K562 (cell line): ENCODE measurements at regions not wholly inside any gene's neighbourhood (a gene's known extent, or its start where the extent isn't known, plus 50 kb on each side); places are given as distances from the start of the nearest gene placed in this dataset.

Source experiments
- ATAC-seq: fragments of 200-7000 bp; cut with Tn5 transposase; 3 replicates; pipeline ENCODE4 v1.9.1; 2020; ENCODE audit warnings: moderate library complexity
- BruUV-seq: library from RNA; stranded (reverse); fragments of 400-500 nt; replicated peaks from 2 replicates; lab custom pipeline; 2021; lab: Mats Ljungman, UMichigan
- CTCF ChIA-PET: fragments of 300-600 bp; formaldehyde crosslinking; extraction: SDS; loops from one replicate; lab custom pipeline; 2021; ENCODE audit warnings: low intra/inter-chr PET ratio; lab: Yijun Ruan, JAX
- POLR2A ChIA-PET: fragments of 300-600, 350-650 bp; sonication (Branson Sonifier 250); formaldehyde crosslinking; extraction: SDS; loops from one replicate; lab custom pipeline; 2021; ENCODE audit warnings: antibody characterized with exemption, inconsistent platforms; lab: Yijun Ruan, JAX
- DNase-seq, 4 experiments: peaks; one replicate each; pipeline versions ENCODE4 v3.0.0 to v3.0.0-alpha.2; 2011 to 2018; ENCODE audit warnings: low spot score in 3 of 4, mixed read lengths in 3 of 4; ENCODE audit errors: extremely low read depth in 1 of 4
- FAIRE-seq: peaks from 2 replicates; lab custom pipeline; 2011; peaks lifted over from hg19 to GRCh38; lab: Jason Lieb, UNC
- H2AFZ ChIP-seq: 2 replicates; pipeline ENCODE4 v1.6.0; 2011; ENCODE audit warnings: low read depth, low read length, control low read depth, inconsistent platforms
- H3K27ac ChIP-seq: fragments of 200-600 bp; 3 replicates; pipeline ENCODE4 v1.8.0; 2011; ENCODE audit warnings: low read depth, mild to moderate bottlenecking, control low read depth, inconsistent platforms, low read length, moderate library complexity, mixed read lengths; ENCODE audit errors: extremely low read depth
- H3K27me3 ChIP-seq, 2 experiments: fragments of 300-600 bp in 1 of 2; 2 replicates in 1 of 2; 3 replicates in 1 of 2; pipeline versions ENCODE4 v1.6.0 to v1.8.0; 2011; ENCODE audit warnings: inconsistent platforms in 2 of 2, low read length in 2 of 2, mild to moderate bottlenecking in 1 of 2, mixed read lengths in 1 of 2, moderate library complexity in 1 of 2; ENCODE audit not compliant: control insufficient read depth in 2 of 2, insufficient read depth in 2 of 2
- H3K36me3 ChIP-seq: fragments of 300-600 bp; 3 replicates; pipeline ENCODE4 v1.8.0; 2011; ENCODE audit warnings: mild to moderate bottlenecking, low read length, inconsistent platforms; ENCODE audit not compliant: control insufficient read depth, insufficient read depth
- H3K4me1 ChIP-seq, 2 experiments: fragments of 200-600 bp in 1 of 2; replicated peaks in 1 of 2; 2 replicates in 1 of 2; 3 replicates in 1 of 2; pipeline versions ENCODE4 v1.5.1 to v1.8.0; 2011; ENCODE audit warnings: inconsistent platforms in 2 of 2, low read length in 2 of 2, mild to moderate bottlenecking in 1 of 2, mixed read lengths in 1 of 2, moderate library complexity in 1 of 2; ENCODE audit not compliant: control insufficient read depth in 2 of 2, insufficient read depth in 2 of 2
- H3K4me2 ChIP-seq: 2 replicates; pipeline ENCODE4 v1.6.1; 2011; ENCODE audit warnings: low read length, control low read depth, inconsistent platforms, mixed read lengths; ENCODE audit not compliant: insufficient read depth
- H3K4me3 ChIP-seq: fragments of 200-600 bp; sonication (generic), shearing (Covaris generic); 2 replicates; pipeline ENCODE4 v1.5.1; 2016; ENCODE audit warnings: control low read depth, inconsistent platforms
- H3K79me2 ChIP-seq: fragments of 200-600 bp; 3 replicates; pipeline ENCODE4 v1.8.0; 2011; ENCODE audit warnings: low read length, inconsistent platforms; ENCODE audit not compliant: control insufficient read depth, insufficient read depth
- H3K9ac ChIP-seq, 2 experiments: 2 replicates each; pipeline versions ENCODE4 v1.6.0 to v1.6.1; 2011; ENCODE audit warnings: low read depth in 2 of 2, low read length in 2 of 2, control low read depth in 1 of 2, inconsistent platforms in 1 of 2, mild to moderate bottlenecking in 1 of 2, mixed read lengths in 1 of 2; ENCODE audit not compliant: insufficient read depth in 1 of 2
- H3K9me1 ChIP-seq: one replicate; pipeline ENCODE4 v1.6.0; 2011; ENCODE audit warnings: inconsistent platforms, mild to moderate bottlenecking, low read length, moderate library complexity; ENCODE audit not compliant: control insufficient read depth, insufficient read depth
- H3K9me3 ChIP-seq: replicated peaks from 2 replicates; pipeline ENCODE4 v1.5.1; 2011; ENCODE audit warnings: low read depth, low read length, inconsistent platforms; ENCODE audit not compliant: control insufficient read depth, insufficient read depth
- H4K20me1 ChIP-seq: replicated peaks from 2 replicates; pipeline ENCODE4 v1.6.1; 2011; ENCODE audit warnings: low read length, inconsistent platforms, mixed read lengths; ENCODE audit not compliant: control insufficient read depth, insufficient read depth
- BRD9 ChIP-seq: fragments of 450-650 bp; IDR thresholded peaks from 2 replicates; pipeline ENCODE4 v1.6.1; 2018; ENCODE audit warnings: low read depth; ENCODE audit not compliant: partially characterized antibody
- FOSL1 ChIP-seq: fragments of 200-800 bp; sonication (Bioruptor generic); conservative IDR thresholded peaks from 2 replicates; pipeline ENCODE4 v1.6.1; 2016; ENCODE audit warnings: missing genetic modification characterization, missing compliant biosample characterization
- KLF1 ChIP-seq: fragments of 450-650 bp; IDR thresholded peaks from 2 replicates; pipeline ENCODE4 v1.6.1; 2016; ENCODE audit warnings: missing genetic modification characterization, missing compliant biosample characterization
- NFIC ChIP-seq: fragments of 450-650 bp; IDR thresholded peaks from 2 replicates; pipeline ENCODE4 v1.6.1; 2017; ENCODE audit warnings: mild to moderate bottlenecking, inconsistent platforms
- NR2C2 ChIP-seq, 2 experiments: fragments of 200-800 bp in 1 of 2; sonication (Bioruptor generic) in 1 of 2; sonication (generic) in 1 of 2; formaldehyde crosslinking in 1 of 2; IDR thresholded peaks; 2 replicates each; pipeline versions ENCODE4 v1.6.1 to v1.8.0; 2016 to 2022; ENCODE audit warnings: mild to moderate bottlenecking in 1 of 2, missing compliant biosample characterization in 1 of 2, missing genetic modification characterization in 1 of 2, missing genetic modification reagents in 1 of 2
- PCBP1 ChIP-seq: fragments of 200-400 bp; formaldehyde crosslinking; IDR thresholded peaks from 2 replicates; pipeline ENCODE4 v1.6.1; 2018; ENCODE audit warnings: mild to moderate bottlenecking, low read depth, low read length; ENCODE audit not compliant: poor library complexity, severe bottlenecking
- POLR3G ChIP-seq: IDR thresholded peaks from 2 replicates; pipeline ENCODE4 v1.6.1; 2011; ENCODE audit not compliant: insufficient read length, insufficient replicate concordance; ENCODE audit errors: extremely low read depth
- RBM14 ChIP-seq: fragments of 200-400 bp; formaldehyde crosslinking; IDR thresholded peaks from 2 replicates; pipeline ENCODE4 v1.6.1; 2018; ENCODE audit warnings: low read depth, mild to moderate bottlenecking, low read length, moderate library complexity, borderline replicate concordance; ENCODE audit not compliant: insufficient read depth
- SMAD3 ChIP-seq: fragments of 450-650 bp; formaldehyde crosslinking; conservative IDR thresholded peaks from 2 replicates; pipeline ENCODE4 v1.4.0; 2020; ENCODE audit warnings: mild to moderate bottlenecking
- SRF ChIP-seq, 2 experiments: fragments of 250-450, 450-650 bp in 1 of 2; sonication (Bioruptor Pico) in 1 of 2; sonication (generic) in 1 of 2; formaldehyde crosslinking; IDR thresholded peaks; 2 replicates each; pipeline versions ENCODE4 v1.5.0 to v1.5.1; 2020 to 2022; ENCODE audit warnings: mild to moderate bottlenecking in 1 of 2, missing genetic modification reagents in 1 of 2
- TARDBP ChIP-seq: fragments of 450-650 bp; IDR thresholded peaks from 2 replicates; pipeline ENCODE4 v1.6.1; 2016
- XRCC5 ChIP-seq: fragments of 200-400 bp; formaldehyde crosslinking; IDR thresholded peaks from 2 replicates; pipeline ENCODE4 v1.6.1; 2017; ENCODE audit warnings: low read depth, mild to moderate bottlenecking, low read length
- ZNF121 ChIP-seq: sonication (generic); formaldehyde crosslinking; conservative IDR thresholded peaks from 2 replicates; pipeline ENCODE4 v1.8.0; 2022; ENCODE audit warnings: missing genetic modification reagents
- ZNF217 ChIP-seq: sonication (generic); formaldehyde crosslinking; IDR thresholded peaks from 2 replicates; pipeline ENCODE4 v1.8.0; 2022; ENCODE audit warnings: mild to moderate bottlenecking, missing genetic modification reagents
- ZNF263 ChIP-seq: sonication (generic); formaldehyde crosslinking; IDR thresholded peaks from 2 replicates; pipeline ENCODE4 v1.8.0; 2022; ENCODE audit warnings: mild to moderate bottlenecking, missing genetic modification reagents, borderline replicate concordance
- ZNF354B ChIP-seq: fragments of 250-450 bp; sonication (Bioruptor Pico); IDR thresholded peaks from 2 replicates; pipeline ENCODE4 v1.4.0; 2020
- WGBS: fragments of 100-300 bp; shearing (Covaris generic); methylation state at CpG from one replicate; pipeline ENCODE4 v1.1.6; 2016; ENCODE audit warnings: low coverage, mixed read lengths; ENCODE audit not compliant: insufficient coverage; ENCODE audit errors: missing lambda C conversion rate; 5-methylcytosine and 5-hydroxymethylcytosine counted together
- in situ Hi-C: fragments of 300-500 bp; cut with MboI; formaldehyde crosslinking; loops from 4 replicates; pipeline ENCODE4 v1.15.0; 2018; ENCODE audit warnings: inconsistent platforms, mixed read lengths
- intact Hi-C: fragments of 100-400 bp; cut with micrococcal nuclease; formaldehyde crosslinking; loops from 2 replicates; pipeline ENCODE4 v1.14.2; 2022
- TF ChIP-seq, protein P1 (sequence below): fragments of 250-450 bp; sonication (Bioruptor Pico); IDR thresholded peaks from 2 replicates; pipeline ENCODE4 v1.6.1; 2021; ENCODE audit warnings: mild to moderate bottlenecking
- TF ChIP-seq, protein P2 (sequence below): fragments of 250-450 bp; sonication (Bioruptor Pico); IDR thresholded peaks from 2 replicates; pipeline ENCODE4 v1.8.0; 2021; ENCODE audit warnings: moderate library complexity, mild to moderate bottlenecking, inconsistent platforms
- TF ChIP-seq, protein P3 (sequence below): fragments of 450-650 bp; IDR thresholded peaks from 2 replicates; pipeline ENCODE4 v1.6.1; 2014; ENCODE audit warnings: low read depth, mild to moderate bottlenecking, moderate library complexity, borderline replicate concordance

DNA sequence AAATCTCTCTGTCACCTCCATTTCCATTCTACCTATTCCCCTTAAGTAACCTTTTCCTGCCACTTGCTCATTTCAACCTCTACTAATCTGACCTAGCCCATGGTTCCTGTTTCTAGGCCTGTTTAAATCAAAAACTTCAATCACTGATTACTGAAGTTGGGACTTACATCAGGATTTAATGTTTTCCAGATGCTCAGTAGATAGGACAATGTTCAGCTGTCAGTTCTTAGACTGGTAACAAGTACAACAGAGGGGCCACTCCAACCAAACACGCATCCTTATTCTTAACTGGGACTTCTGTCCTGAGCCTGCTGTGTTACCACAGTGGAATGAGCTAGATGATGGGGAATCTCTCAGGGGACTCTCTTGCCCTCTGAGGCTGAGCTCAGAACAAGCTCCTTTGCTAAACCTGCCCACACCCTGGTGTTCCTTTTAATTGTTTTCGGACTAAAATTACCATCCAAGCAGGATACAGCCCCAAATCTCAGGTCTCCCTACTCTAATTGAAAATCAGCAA is 974.6 kb downstream of the TTLL7 start:
- Histone ChIP-seq H3K9ac (no peak overlapping the region), H3K4me1 (no peaks in the 10 kb centered on the region), H3K36me3 (no peaks in the 10 kb centered on the region), H3K79me2 (no peaks in the 10 kb centered on the region), H4K20me1 (no peaks in the 10 kb centered on the region), H3K27ac (no peak overlapping the region), H3K9me3 (no peaks in the 10 kb centered on the region), H2AFZ (no peak overlapping the region), H3K4me3 (no peak overlapping the region), H3K4me2 (no peak overlapping the region), H3K9me1 (no peaks in the 10 kb centered on the region), H3K27me3 (no peaks in the 10 kb centered on the region)
- ChIA-PET POLR2A (no interaction called here), CTCF (no interaction called here)
- 5% methylated on average over 2 of the region's 2 CpGs for WGBS
- TF ChIP-seq ZNF121 (no peak), FOSL1 (tag) (no peak), SRF (CRISPR knock-in tag; IDR thresholded peaks at IDR 0.05) (no peak), NR2C2 (CRISPR knock-in tag; IDR thresholded peaks at IDR 0.05) (no peak), NR2C2 (tag; IDR thresholded peaks at IDR 0.05) (no peak), ZNF217 (CRISPR knock-in tag) (no peak), TARDBP (no peak), BRD9 (no peak), ZNF263 (CRISPR knock-in tag) (no peak), ZNF354B (CRISPR knock-in tag) (no peak), PCBP1 (no peak), RBM14 (no peak), XRCC5 (no peak), POLR3G (no peak), NFIC (no peak), KLF1 (no peak), SMAD3 (CRISPR knock-in tag) (no peak)
- TF ChIP-seq, protein P1, sequence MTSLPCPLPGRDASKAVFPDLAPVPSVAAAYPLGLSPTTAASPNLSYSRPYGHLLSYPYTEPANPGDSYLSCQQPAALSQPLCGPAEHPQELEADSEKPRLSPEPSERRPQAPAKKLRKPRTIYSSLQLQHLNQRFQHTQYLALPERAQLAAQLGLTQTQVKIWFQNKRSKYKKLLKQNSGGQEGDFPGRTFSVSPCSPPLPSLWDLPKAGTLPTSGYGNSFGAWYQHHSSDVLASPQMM (CRISPR knock-in tag), result no peak
- TF ChIP-seq, protein P2, sequence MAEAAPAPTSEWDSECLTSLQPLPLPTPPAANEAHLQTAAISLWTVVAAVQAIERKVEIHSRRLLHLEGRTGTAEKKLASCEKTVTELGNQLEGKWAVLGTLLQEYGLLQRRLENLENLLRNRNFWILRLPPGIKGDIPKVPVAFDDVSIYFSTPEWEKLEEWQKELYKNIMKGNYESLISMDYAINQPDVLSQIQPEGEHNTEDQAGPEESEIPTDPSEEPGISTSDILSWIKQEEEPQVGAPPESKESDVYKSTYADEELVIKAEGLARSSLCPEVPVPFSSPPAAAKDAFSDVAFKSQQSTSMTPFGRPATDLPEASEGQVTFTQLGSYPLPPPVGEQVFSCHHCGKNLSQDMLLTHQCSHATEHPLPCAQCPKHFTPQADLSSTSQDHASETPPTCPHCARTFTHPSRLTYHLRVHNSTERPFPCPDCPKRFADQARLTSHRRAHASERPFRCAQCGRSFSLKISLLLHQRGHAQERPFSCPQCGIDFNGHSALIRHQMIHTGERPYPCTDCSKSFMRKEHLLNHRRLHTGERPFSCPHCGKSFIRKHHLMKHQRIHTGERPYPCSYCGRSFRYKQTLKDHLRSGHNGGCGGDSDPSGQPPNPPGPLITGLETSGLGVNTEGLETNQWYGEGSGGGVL (CRISPR knock-in tag), result no peak
- TF ChIP-seq, protein P3, sequence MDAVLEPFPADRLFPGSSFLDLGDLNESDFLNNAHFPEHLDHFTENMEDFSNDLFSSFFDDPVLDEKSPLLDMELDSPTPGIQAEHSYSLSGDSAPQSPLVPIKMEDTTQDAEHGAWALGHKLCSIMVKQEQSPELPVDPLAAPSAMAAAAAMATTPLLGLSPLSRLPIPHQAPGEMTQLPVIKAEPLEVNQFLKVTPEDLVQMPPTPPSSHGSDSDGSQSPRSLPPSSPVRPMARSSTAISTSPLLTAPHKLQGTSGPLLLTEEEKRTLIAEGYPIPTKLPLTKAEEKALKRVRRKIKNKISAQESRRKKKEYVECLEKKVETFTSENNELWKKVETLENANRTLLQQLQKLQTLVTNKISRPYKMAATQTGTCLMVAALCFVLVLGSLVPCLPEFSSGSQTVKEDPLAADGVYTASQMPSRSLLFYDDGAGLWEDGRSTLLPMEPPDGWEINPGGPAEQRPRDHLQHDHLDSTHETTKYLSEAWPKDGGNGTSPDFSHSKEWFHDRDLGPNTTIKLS, result no peak
- BruUV-seq, result no TSS peak
- ATAC-seq, result no peak
- intact Hi-C loops (no loop called here), in situ Hi-C loops (no loop called here)
- DNase-seq, result no peak
- no peak for FAIRE-seq
